A673 (cell line): ENCODE measurements at regions not wholly inside any gene's neighbourhood (a gene's known extent, or its start where the extent isn't known, plus 50 kb on each side); places are given as distances from the start of the nearest gene placed in this dataset.

Experiments used
- CTCF ChIP-seq: fragments of 300-800, 200-600 bp; sonication (generic); conservative IDR thresholded peaks from 2 replicates; pipeline ENCODE4 v1.5.1; 2017; ENCODE audit warnings: low read depth, mild to moderate bottlenecking, antibody characterized with exemption, low read length, moderate library complexity, mixed read lengths
- EZH2 ChIP-seq: fragments of 200-600 bp; sonication (generic); IDR thresholded peaks from 2 replicates; pipeline ENCODE4 v1.6.1; 2017; ENCODE audit warnings: borderline replicate concordance, low read depth, mild to moderate bottlenecking, mixed read lengths, antibody characterized with exemption, low read length; ENCODE audit not compliant: poor library complexity, severe bottlenecking

GRCh38 chr20:53876470-53876869 is 193.9 kb downstream of the BCAS1 start:
- TF ChIP-seq CTCF (no peak), EZH2 (no peak)
